A673 (cell line): ENCODE measurements at regions not wholly inside any gene's neighbourhood (a gene's known extent, or its start where the extent isn't known, plus 50 kb on each side); places are given as distances from the start of the nearest gene placed in this dataset.

Experiments
- BruUV-seq: library from RNA; stranded (reverse); fragments of 400-500 nt; replicated peaks from 2 replicates; lab custom pipeline; 2021; lab: Mats Ljungman, UMichigan
- CTCF ChIA-PET: fragments of 300-600 bp; sonication (Branson Sonifier 250); formaldehyde crosslinking; loops from one replicate; lab custom pipeline; 2022; ENCODE audit warnings: antibody characterized with exemption; lab: Charles Lee
- POLR2A ChIA-PET: fragments of 300-600 bp; sonication (Branson Sonifier 250); formaldehyde crosslinking; loops from one replicate; lab custom pipeline; 2022; ENCODE audit warnings: antibody characterized with exemption; ENCODE audit not compliant: low non-redundant PET; lab: Charles Lee
- DNase-seq: peaks from one replicate; pipeline ENCODE4 v3.0.0-alpha.2; 2015; ENCODE audit warnings: low spot score
- H3K27ac ChIP-seq: fragments of 200-600 bp; sonication (generic); 2 replicates; pipeline ENCODE4 v1.5.1; 2016; ENCODE audit warnings: mixed run types, low read depth, mild to moderate bottlenecking, mixed read lengths, antibody characterized with exemption, low read length; ENCODE audit not compliant: poor library complexity, severe bottlenecking
- H3K27me3 ChIP-seq: fragments of 200-600 bp; sonication (generic); replicated peaks from 2 replicates; pipeline ENCODE4 v1.6.1; 2017; ENCODE audit warnings: mixed run types, low read depth, mild to moderate bottlenecking, mixed read lengths, antibody characterized with exemption, low read length; ENCODE audit not compliant: insufficient read depth, poor library complexity
- H3K36me3 ChIP-seq: fragments of 200-600 bp; sonication (generic); 2 replicates; pipeline ENCODE4 v1.6.1; 2016; ENCODE audit warnings: mixed run types, mild to moderate bottlenecking, mixed read lengths, antibody characterized with exemption, low read length; ENCODE audit not compliant: insufficient read depth, poor library complexity, severe bottlenecking
- H3K4me1 ChIP-seq: fragments of 200-600 bp; sonication (generic); 2 replicates; pipeline ENCODE4 v1.6.1; 2017; ENCODE audit warnings: mixed run types, mild to moderate bottlenecking, mixed read lengths, antibody characterized with exemption, low read length; ENCODE audit not compliant: insufficient read depth, poor library complexity, severe bottlenecking
- H3K4me3 ChIP-seq: fragments of 200-600 bp; sonication (generic); 2 replicates; pipeline ENCODE4 v1.5.1; 2016; ENCODE audit warnings: low read depth, mixed run types, mild to moderate bottlenecking, mixed read lengths, low read length; ENCODE audit not compliant: poor library complexity, severe bottlenecking
- H3K9me3 ChIP-seq: fragments of 200-600 bp; sonication (generic); 2 replicates; pipeline ENCODE4 v1.6.1; 2016; ENCODE audit warnings: mixed run types, low read depth, mild to moderate bottlenecking, mixed read lengths, antibody characterized with exemption, low read length; ENCODE audit not compliant: poor library complexity, severe bottlenecking
- CTCF ChIP-seq: fragments of 300-800, 200-600 bp; sonication (generic); conservative IDR thresholded peaks from 2 replicates; pipeline ENCODE4 v1.5.1; 2017; ENCODE audit warnings: low read depth, mild to moderate bottlenecking, antibody characterized with exemption, low read length, moderate library complexity, mixed read lengths
- EZH2 ChIP-seq: fragments of 200-600 bp; sonication (generic); IDR thresholded peaks from 2 replicates; pipeline ENCODE4 v1.6.1; 2017; ENCODE audit warnings: borderline replicate concordance, low read depth, mild to moderate bottlenecking, mixed read lengths, antibody characterized with exemption, low read length; ENCODE audit not compliant: poor library complexity, severe bottlenecking
- intact Hi-C: fragments of 100-400 bp; cut with micrococcal nuclease; formaldehyde crosslinking; loops from one replicate; pipeline ENCODE4 v1.10.0; 2022; ENCODE audit not compliant: unreplicated experiment

GRCh38 chr10:124267231-124267885 is 151.4 kb downstream of the OAT start:
- Histone ChIP-seq H3K27me3 (no peaks in the 10 kb centered on the region), H3K4me3 (no peak overlapping the region), H3K4me1 (no peaks in the 10 kb centered on the region), H3K9me3 (no peaks in the 10 kb centered on the region), H3K36me3 (no peaks in the 10 kb centered on the region), H3K27ac (no peak overlapping the region)
- DNase-seq, result no peak
- intact Hi-C loops, result no loop called here
- TF ChIP-seq CTCF (no peak), EZH2 (no peak)
- ChIA-PET POLR2A (no interaction called here), CTCF (no interaction called here)
- no TSS peak for BruUV-seq

GRCh38 chr10:124266468-124267230 is 152.1 kb downstream of the OAT start:
- Histone ChIP-seq H3K27ac (no peak overlapping the region), H3K36me3 (no peaks in the 10 kb centered on the region), H3K27me3 (no peaks in the 10 kb centered on the region), H3K9me3 (no peaks in the 10 kb centered on the region), H3K4me1 (no peaks in the 10 kb centered on the region), H3K4me3 (no peak overlapping the region)
- CTCF ChIA-PET, result no interaction called here
- TF ChIP-seq CTCF (no peak), EZH2 (no peak)
- no peak for DNase-seq
- POLR2A ChIA-PET, result interaction anchor here (0.6 kb wide), 1 partner anchor 335 kb away, joined by 6 read pairs; no protein-coding TSS in a partner anchor
- intact Hi-C loops, result no loop called here
- BruUV-seq, result no TSS peak

GRCh38 chr10:124265776-124266467 is 152.8 kb downstream of the OAT start:
- intact Hi-C loops, result no loop called here
- CTCF ChIA-PET, result no interaction called here

More at GRCh38 chr10:124265776-124266467, 152.8 kb downstream of the OAT start:
- TF ChIP-seq EZH2 (no peak), CTCF (no peak)
- no peaks in the 10 kb centered on the region for H3K36me3 ChIP-seq
- no peaks in the 10 kb centered on the region for H3K9me3 ChIP-seq
- POLR2A ChIA-PET, result interaction anchor here (0.6 kb wide), 1 partner anchor 336 kb away, joined by 6 read pairs; no protein-coding TSS in a partner anchor
- no peak for DNase-seq
- H3K27ac ChIP-seq, result no peak overlapping the region
- no TSS peak for BruUV-seq
- no peak overlapping the region for H3K4me3 ChIP-seq
- no peaks in the 10 kb centered on the region for H3K4me1 ChIP-seq
- H3K27me3 ChIP-seq, result no peaks in the 10 kb centered on the region
